NB4 (cell line): ENCODE measurements at regions not wholly inside any gene's neighbourhood (a gene's known extent, or its start where the extent isn't known, plus 50 kb on each side); places are given as distances from the start of the nearest gene placed in this dataset.
A peak's percentile ranks its signal among the peaks of the same experiment; 100 is the strongest.

Experiments
- DNase-seq: peaks from one replicate; pipeline ENCODE4 v3.0.0; 2010; ENCODE audit warnings: low read depth
- H3K4me3 ChIP-seq: one replicate; pipeline ENCODE4 v1.5.1; 2011; ENCODE audit warnings: mild to moderate bottlenecking, low read depth, low read length, moderate library complexity
- CTCF ChIP-seq: IDR thresholded peaks from one replicate; pipeline ENCODE4 v1.5.1; 2012; ENCODE audit warnings: low read depth, low read length
- MAX ChIP-seq: IDR thresholded peaks from 2 replicates; pipeline ENCODE4 v1.6.1; 2011; ENCODE audit warnings: low read depth, low read length
- MYC ChIP-seq: IDR thresholded peaks from 2 replicates; pipeline ENCODE4 v1.6.1; 2011; ENCODE audit warnings: low read depth, low read length
- POLR2A ChIP-seq: IDR thresholded peaks from 2 replicates; pipeline ENCODE4 v1.6.1; 2011; ENCODE audit warnings: mild to moderate bottlenecking; ENCODE audit not compliant: insufficient read length; ENCODE audit errors: extremely low read depth

- no peak for DNase-seq
- no peak overlapping the region for H3K4me3 ChIP-seq
- no peak for TF ChIP-seq MYC
- no peak for TF ChIP-seq MAX
- TF ChIP-seq POLR2A, result no peak
- no peak for TF ChIP-seq CTCF
Measured at GRCh38 chr7:50207251-50207564, 97.3 kb upstream of the IKZF1 start.

- peak; percentile 93 for DNase-seq
- TF ChIP-seq MYC, result peak; percentile 40; the same call in 1 of the 2 replicates
- 0 out of 2 replicates have a peak, but pooled peaks have one; percentile 39 for TF ChIP-seq MAX
- TF ChIP-seq POLR2A, result no peak
- H3K4me3 ChIP-seq, result no peak overlapping the region
Measured at GRCh38 chr7:50206453-50207250, 97.9 kb upstream of the IKZF1 start.

DNA sequence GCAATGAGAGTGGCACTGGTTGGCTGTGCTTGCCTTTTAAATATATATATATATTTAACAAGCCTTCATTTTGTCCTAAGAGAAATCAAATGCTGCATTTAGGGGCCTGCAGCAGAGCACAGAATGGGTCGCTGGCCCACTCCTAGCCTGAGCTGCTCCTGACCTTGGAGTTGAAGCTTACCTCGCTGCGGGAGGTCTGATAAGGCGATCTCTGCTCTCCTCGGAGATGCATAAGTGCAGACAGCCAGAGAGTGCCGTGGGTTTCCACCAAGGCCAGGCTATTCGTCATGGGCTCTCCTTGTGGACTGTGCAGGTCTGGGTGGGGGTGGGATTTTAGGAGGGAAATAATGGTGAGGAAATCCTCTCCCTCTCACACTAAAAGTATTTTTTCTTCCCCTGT, 99.5 kb upstream of the IKZF1 start:
- DNase-seq, result no peak
- TF ChIP-seq POLR2A (no peak), MYC (no peak), MAX (no peak), CTCF (no peak)
- no peak overlapping the region for H3K4me3 ChIP-seq

DNA sequence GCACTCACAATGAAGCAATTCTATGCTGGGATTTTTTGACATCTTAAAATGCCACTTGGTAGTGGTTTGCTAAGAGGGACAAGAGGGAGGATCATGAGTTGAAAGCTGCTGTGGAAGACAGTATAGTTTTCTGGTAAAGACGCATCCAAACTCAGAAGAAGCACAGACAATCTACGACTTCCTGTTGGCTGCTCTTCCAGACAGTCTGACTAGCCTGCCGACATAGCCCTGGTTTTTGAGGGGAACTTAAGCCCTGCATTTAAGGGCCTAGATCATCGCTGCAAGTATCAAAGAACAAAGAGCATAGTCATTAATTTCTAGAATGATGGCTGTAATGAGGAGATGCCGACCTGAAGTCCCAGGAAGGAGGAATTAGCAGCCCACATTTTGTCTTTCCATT, 99.9 kb upstream of the IKZF1 start:
- TF ChIP-seq MAX (no peak), POLR2A (no peak), MYC (no peak)
- DNase-seq, result peak; percentile 25
- H3K4me3 ChIP-seq, result no peak overlapping the region

DNA sequence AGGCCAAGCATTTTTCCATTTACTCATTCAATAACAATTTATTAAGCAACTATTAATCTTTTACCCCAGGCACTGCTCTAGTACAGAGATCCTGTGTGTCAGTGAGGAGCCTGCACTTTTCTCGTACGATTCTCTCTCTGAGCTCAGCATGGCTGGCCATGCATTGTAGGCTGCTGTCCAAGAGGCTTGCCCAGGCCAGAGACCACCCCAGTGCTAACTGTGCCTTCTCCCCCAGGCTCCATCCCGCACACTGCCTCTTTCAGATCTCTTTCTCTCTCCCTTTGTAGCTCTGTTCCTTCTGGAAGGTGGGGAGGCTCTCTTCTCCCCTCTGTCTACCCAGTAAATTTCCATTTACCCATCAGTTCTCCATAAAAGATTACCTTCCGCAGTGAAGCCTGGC, 101.0 kb upstream of the IKZF1 start:
- H3K4me3 ChIP-seq, result no peak overlapping the region
- no peak for TF ChIP-seq MYC
- no peak for TF ChIP-seq POLR2A
- no peak for TF ChIP-seq CTCF
- no peak for TF ChIP-seq MAX
- DNase-seq, result no peak

GRCh38 chr7:50202052-50202555, 102.4 kb upstream of the IKZF1 start:
- DNase-seq, result no peak
- TF ChIP-seq MYC (no peak), MAX (no peak), POLR2A (no peak), CTCF (no peak)

More at GRCh38 chr7:50202052-50202555, 102.4 kb upstream of the IKZF1 start:
- no peak overlapping the region for H3K4me3 ChIP-seq
